GM21528 (cell line): ENCODE measurements at regions not wholly inside any gene's neighbourhood (a gene's known extent, or its start where the extent isn't known, plus 50 kb on each side); places are given as distances from the start of the nearest gene placed in this dataset.
"Not testable (repeated sequence)": the region's sequence is repeated elsewhere in the genome, so short reads cannot be mapped to it uniquely, and the experiment has no call there.

Experiments used
- ATAC-seq: cut with Tn5 transposase; IDR thresholded peaks from one replicate; pipeline ENCODE4 v1.9.1; 2021; ENCODE audit warnings: mild to moderate bottlenecking, moderate library complexity; ENCODE audit not compliant: unreplicated experiment, low FRiP score

DNA sequence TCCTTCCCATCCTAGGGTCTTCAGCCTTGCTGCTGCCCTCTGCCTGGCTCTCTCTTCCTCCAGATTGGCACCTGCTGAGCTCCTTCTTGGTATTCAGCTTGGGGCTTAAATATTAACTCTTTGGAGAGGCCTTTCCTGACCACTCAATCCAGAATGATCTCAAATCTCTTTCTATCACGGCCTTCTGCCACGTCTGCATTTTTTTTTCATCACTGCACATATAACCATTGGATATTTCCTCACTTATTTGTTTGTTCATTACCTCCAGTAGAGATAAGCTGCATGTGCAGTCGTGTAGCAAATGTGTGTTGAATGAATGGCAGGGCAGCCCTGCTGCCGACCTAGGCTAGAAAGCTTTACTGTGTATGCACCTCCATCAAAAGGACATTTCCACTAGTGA, 51.6 kb upstream of the MPP7 start:
- ATAC-seq = no peak

DNA sequence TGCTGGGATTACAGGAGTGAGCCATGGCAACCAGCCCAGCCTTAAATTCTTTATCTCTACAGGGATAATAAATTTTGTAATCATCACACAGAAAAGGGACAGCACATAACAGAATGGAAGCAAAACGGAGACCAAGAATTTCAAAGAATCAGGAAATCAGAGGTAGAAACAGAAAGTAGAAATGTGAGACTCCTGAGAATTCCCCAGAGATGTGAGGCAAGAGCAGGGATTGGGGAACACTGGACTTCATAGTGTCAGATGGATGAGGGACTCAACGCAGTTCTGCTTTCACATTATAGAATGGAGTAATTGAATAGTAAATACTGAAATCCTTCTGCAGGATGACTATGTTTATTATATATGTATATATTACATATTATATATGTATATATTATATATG, 52.5 kb upstream of the MPP7 start:
- ATAC-seq = no peak

DNA sequence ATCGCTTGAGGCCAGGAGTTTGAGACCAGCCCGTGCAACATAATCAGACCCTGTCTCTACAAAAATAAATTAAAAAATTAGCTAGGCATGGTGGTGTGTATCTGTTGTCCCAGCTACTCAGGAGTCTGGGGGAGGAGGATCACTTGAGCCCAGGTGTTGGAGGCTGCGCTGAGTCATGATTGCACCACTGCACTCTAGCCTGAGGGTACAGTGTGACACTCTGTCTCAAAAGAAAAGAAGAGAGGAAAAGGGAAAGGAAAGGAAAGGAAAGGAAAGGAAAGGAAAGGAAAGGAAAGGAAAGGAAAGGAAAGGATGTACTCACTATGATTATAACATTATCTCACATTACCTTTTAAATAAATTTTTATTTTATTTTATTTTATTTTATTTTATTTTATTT, 56.5 kb upstream of the MPP7 start:
- ATAC-seq = no peak

DNA sequence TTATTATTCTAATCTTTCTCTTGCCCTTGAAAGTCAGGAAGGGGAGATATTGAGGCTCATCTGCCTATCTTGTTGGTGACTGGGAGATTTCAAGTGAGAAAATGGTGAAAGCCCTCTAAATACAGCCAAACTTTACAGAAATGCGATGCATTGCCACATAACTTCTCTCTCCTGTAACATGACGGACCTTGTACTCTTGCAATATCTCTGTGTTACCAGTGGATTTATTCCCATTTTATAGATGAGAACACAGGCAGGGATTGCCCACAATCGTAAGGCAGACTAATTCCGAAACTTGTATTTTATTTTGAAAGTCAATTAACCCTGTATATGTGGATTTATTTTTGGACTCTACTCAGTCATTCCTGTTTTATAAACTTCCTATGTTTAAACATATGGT, 57.3 kb upstream of the MPP7 start:
- ATAC-seq = no peak

DNA sequence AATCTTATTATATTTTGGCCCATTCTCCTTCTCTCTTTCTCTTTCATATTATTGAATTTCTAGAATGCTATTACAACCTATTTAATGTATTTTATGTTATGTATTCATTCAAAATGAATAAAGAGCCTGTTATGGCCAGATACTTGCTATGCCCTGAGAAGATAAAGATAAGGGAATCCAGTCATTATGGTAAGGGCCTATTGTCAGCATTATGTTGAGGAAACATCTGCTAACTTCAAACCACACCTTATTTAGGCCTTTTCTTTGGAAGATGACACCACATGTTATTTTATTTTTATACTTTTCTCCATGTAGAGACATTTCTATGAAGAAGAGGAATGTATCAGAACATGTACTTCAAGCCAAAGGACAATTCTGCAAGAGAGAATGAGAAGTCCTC, 60.5 kb upstream of the MPP7 start:
- ATAC-seq = no peak

DNA sequence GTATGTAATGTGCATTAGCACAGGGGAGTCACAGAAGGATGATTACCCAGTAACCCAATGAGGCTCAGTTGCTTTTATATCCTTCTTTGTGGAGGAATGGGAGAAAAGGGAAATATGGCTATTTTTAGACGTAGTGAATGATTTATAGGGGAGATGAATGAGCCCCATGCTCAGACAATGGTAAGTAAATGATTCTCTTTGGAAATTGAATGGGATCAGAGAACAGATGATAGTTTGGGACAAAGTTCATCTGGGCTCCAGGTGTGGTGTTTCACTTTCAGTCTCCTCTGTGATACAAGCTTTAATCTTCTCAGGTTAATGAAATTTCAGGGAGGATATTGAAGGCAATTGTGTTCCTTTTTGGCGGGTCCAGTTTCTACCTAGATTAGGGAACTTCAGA, 63.0 kb upstream of the MPP7 start:
- no peak for ATAC-seq

DNA sequence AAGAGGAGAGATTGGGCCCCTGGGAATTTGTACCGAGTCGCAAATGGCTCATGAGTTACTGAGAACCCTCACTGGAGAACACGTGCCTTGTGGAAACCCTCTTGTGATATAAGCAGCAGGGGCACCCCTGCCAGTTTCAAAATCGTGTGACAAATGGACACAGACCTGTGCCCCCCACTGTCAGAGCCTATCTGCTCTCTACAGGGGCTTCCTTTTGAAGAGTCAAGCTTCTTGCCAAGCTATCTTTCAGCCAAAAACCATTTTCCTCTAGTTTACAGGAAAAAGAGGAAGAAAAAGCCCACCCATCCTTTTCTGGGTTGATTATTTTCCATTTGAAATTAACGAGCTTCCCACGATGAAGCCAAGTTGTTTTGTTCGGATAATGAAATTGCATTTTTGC, 64.1 kb upstream of the MPP7 start:
- no peak for ATAC-seq

DNA sequence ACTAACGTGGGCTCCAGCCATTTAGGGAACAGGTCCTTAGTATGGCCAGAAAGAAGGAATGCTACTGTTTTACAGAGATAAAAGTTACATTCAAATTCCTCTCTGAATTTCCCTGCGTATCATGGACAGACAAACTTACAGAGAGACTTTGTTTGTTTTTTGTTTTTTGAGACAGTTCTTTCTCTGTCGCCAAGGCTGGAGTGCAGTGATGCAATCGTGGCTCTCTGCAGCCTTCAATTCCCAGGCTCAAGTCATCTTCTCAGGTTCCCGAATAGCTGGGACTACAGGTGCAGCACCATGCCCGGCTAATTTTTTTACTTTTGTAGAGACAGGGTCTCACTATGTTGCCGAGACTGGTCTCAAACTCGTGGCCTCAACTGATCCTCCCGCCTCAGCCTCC, 64.5 kb upstream of the MPP7 start:
- no peak for ATAC-seq

DNA sequence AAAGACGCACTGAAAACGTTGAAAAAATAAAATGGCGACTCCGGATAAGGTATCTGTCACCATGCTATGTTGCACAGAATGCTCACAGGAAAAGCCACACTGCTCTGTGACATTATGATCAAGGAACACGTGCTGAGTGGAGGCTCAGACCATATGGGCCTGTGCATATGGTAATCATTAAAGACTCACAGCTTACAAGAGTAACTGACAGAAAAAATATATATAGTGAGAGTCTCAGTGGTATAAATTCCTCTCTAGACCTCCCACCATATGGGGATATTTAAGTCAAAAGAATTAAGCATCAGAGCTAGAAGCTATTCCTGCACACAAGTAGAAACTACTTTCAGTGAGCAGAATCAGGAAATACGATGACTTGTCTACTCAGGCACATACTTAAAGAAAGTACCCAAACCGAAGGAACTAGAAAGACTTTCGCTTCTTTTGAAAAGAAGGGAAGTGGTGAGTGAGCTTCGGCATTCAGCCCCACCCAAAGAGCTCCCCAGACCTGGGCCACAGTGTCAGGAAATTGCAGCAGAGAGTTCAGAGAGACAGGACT, 65.1 kb upstream of the MPP7 start:
- peak; percentile 95 for ATAC-seq

DNA sequence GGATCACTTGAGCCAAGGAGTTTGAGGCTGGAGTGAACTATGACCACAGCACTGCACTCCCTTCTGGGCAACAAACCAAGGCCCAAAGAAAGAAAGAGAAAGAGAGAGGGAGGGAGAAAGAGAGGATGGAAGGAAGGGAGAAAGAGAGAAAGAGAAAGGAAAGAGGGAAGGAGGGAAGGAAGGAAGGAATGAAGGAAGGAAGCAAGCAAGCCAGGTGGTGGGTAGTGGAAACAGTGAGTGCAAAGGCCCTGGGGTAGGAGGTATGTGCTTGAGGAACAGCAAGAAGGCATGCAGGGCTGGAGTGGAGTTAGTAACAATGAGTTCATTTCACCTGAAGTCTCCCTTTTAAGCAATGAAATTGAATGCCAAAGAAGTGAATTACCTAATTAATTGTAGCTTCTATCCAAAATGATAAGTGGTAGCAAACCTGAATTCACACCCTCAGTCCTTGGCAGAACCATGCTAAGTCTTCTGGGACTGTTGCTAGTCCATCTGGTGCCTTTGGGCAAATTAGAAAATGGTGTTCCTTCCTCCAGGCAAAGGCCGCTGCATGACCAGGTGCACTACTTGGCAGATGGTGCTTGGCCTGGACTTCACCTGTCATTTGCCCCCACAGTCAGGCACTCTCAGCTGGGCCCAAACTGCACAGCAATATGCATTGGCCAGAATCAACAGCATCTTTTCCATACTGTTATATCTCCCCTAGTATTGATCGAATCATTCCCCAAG, 67.4 kb upstream of the MPP7 start:
- no peak for ATAC-seq

DNA sequence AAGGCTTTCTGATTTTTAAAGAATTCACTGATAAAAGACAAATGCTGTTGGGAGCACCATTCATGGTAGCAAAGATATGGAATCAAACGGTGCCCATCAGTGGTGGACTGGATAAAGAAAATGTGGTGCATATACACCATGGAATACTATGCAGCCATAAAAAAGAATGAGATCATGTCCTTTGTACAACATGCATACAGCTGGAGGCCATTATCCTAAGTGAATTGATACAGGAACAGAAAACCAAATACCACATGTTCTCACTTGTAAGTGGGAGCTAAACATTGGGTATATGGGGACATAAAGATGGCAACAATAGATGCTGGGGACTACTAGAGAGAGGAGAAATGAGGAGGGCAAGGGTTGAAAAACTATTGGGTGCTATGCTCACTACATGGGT, 68.8 kb upstream of the MPP7 start:
- not testable (repeated sequence) for ATAC-seq

DNA sequence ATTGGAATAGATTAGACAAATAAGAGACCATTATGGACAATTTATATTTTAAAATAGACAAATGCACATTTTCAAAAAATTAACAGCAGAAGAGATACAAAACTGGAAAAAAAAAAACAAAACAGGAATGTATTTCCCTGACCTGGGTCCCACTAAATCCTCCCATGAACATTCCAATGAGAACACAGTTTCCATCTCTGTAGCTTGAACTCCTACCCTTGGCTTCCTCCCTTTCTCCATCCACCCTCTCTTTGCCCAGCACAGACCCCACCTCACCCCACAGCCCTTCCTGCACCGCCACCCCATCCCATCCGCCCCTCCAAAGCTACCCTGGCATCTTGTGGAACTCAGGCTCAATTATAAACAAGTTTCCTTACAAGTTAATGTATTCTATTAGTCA, 71.2 kb upstream of the MPP7 start:
- no peak for ATAC-seq

DNA sequence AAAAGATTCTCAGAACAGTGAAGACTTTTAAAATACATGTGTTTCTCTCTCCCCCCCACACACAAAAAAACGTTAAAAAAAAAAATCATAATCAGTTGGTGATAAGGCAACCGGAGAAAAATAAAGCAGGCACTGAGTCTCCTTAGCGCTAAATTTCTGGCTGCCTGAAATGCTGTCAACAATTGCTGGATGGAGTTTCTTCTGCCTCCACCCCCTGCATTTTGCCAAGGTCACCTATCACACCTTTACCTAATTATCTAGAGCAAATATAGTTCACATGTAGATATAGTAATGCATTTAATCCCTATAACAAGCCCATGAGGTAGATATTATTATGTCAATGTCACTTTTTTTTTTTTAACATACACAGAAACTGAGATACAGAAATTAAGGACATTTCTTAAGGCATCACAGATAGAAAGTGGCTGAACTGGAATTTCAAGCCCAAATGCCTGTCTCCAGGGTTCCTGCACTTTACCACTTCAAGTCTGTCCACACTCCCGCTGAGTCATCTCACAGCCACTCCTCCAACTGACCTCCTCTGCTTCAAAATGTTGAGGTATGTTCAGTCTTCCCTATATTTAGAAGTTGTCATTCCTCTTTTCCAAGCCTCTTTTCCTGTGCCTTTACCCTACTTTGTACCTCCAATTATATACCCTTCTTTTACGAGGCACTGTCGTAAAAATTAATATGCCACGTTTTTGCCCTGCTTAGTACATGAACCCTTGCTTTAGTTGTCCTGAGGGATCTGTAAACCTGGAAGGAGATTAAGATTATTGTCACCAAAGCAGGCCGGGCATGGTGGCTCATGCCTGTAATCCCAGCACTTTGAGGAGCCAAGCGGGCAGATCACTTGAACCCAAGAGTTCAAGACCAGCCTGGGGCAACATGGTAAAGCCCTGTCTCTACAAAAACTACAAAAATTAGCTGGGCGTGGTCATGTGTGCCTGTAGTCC, 72.8 kb upstream of the MPP7 start:
- no peak for ATAC-seq

DNA sequence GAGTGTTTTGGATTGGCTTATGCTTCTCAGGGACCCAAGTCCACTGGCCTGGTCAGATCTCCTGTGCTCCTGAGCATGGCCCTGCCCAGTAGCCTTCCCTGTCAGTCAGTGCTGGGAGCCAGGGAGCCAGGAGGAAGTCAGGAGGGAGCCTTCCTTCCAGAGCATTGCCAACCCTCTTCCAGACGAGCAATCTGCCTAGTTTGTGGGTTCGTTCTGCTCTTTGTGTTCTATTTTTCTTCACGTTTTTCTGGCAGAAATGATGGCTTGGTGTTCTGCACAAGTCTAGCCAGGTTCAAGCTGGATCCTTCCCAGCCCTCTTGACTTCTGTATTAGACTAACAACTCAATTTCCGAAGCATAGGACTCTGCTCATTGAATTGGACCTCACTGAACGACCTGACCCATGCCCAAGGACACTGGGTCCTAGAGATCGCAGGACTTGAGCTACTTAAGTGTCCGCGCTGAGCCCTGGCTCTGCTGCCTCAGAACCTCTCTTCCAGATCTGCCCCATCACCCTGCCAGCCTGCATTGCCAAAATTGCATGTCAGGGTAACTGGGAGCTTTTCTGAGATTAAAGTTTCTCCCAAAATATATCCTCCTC, 76.2 kb upstream of the MPP7 start:
- no peak for ATAC-seq

DNA sequence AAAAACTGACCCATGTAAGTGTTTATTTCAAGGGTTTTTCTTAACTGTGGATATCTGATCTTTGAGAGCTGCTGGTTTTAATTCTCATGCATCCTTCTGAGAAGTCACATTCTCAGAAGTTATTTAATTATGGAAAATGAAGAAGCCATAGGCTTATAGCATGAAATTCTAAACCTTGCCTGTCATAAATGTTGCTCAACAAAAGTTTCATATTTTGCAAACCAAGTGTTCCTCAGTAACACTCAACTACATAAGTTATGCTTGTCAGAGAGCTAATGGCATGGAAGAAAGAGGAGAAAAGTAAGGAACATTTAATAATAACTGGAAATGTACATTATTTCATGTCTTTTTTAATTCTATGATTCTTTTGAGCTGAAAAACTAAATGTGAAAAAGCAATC, 78.6 kb upstream of the MPP7 start:
- no peak for ATAC-seq

DNA sequence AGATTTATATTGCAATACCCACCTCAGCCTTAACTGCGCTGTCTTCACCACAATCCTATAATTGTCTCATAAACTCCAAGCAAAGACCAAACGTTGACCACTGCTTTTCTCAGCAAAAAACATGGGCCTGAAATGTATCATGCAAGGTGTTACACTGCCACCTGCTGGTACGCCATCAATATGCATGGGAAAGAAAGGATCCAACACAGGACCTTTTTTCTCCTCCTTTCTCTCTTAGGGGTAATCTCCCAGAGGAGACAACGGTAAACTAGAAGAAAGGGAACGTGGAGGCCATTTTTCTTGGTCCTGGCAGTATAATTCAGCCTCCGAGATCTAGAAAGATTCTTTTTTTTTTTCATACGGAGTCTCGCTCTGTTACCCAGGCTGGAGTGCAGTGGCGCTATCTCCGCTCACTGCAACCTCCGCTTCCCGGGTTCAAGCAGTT, 79.1 kb upstream of the MPP7 start:
- peak; percentile 78 for ATAC-seq

DNA sequence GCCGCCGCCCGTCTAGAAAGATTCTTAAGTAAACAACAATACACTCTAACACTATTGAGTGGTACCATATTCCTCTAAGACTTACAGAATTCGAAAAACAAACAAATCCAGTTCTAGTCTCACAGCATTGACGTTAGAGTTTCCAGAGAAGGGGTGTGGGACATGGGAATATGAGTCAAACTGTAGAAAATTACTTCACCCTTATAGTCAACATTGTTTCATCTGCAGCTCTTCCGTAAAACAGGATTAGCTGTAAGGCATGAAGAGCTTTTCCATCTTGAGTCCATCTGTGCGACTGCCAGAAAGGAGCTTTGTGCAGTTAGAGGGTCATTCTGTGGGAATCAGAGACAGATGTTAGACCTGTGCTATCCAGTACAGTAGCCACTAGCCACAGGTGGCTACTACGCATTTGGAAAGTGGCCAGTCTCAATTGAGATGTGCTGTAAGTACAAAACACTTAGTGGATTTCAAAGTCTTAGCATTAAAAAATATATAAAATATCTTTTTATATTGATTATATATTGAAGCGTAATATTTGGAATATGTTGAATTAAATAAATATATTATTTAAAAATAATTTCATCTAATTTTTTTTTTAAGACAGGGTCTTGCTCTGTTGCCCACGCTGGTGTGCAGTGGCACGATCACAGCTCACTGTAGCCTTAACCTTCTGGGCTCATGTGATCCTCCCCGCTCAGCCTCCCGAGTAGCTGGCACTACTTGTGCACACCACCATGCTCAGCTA, 79.8 kb upstream of the MPP7 start:
- ATAC-seq = no peak

DNA sequence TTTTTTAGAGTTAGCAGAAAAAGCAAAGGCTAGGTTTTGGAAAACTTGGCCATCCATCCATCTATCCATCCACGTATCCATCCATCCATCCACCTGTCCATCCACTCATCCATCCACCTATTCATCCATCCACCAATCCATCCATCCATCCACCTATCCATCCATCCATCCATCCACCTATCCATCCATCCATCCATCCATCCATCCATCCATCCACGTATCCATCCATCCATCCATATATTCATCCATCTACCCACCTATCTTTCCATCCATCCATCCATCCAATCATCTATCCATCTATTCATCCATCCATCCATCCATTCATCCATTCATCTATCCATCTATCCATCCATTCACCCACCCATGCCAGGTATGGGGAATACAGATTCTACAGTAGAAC, 81.7 kb upstream of the MPP7 start:
- ATAC-seq = no peak

DNA sequence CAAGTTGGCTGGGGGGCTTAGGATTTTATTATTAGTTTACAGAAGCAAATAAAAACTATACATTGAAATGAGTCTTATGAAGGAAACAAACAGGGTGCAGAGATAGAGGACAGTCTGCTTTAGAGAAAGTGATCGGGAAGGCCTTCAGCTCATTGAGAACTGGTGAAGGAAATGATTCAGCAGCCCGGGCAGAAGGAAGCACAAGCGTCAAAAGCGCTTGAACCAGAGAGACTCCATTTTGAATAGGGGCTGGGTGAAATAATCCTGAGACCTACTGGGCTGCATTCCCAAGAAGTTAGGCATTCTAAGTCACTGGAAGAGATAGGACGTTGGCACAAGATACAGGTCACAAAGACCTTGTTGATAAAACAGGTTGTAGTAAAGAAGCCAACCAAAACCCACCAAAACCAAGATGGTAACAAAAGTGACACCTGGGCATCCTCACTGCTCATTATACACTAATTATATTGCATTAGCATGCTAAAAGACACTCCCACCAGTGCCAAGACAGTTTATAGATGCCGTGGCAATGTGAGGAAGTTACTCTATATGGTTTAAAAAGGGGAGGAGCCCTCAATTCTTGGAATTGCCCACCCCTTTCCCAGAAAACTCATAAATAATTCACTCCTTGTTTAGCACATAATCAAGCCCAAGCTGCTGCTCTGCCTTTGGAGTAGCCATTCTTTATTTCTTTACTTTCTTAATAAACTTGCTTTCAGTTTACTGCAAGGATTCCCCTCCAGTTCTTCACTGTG, 83.1 kb upstream of the MPP7 start:
- no peak for ATAC-seq

DNA sequence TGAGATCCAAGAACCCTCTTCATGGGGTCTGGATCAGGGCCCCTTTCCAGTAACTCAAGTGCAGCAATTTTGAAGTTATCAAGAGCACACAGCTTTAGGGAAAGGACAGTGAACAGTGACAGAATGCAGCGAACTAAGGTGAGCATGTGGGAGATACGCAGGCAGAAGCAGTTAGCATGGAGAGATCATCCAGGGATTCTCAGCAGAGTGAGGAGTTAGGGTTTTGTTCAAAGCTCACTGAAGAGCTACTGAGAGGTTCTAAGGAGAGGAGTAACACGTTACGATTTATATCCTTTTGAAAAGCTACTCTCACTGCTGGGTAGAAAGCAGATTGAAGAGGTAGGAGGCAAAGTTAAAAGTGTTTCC, 83.6 kb upstream of the MPP7 start:
- ATAC-seq = no peak
